Tongue (tissue), 1 donor: ENCODE measurements at regions not wholly inside any gene's neighbourhood (a gene's known extent, or its start where the extent isn't known, plus 50 kb on each side); places are given as distances from the start of the nearest gene placed in this dataset.
"Not testable (repeated sequence)": the region's sequence is repeated elsewhere in the genome, so short reads cannot be mapped to it uniquely, and the experiment has no call there.

Source experiments
- DNase-seq: peaks from one replicate; pipeline ENCODE4 v3.0.0-alpha.2; 2015

DNA sequence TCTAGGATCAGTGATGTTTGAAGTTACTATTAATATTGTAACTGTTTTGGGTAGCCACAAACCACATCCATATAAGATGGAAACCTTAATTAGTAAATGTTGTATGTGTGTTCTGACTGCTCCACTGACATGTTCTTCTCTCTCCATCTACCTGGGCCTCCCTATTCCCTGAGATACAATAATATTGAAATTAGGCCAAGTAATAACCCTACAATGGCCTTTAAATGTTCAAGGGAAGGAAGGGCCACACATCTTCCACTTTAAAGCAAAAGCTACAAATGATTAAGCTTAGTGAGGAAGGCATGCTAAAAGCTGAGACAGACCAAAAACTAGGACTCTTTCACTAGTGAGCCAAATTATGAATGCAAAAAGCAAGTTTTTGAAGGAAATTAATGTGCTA, 176.4 kb upstream of the ANK3 start:
- DNase-seq: no peak

DNA sequence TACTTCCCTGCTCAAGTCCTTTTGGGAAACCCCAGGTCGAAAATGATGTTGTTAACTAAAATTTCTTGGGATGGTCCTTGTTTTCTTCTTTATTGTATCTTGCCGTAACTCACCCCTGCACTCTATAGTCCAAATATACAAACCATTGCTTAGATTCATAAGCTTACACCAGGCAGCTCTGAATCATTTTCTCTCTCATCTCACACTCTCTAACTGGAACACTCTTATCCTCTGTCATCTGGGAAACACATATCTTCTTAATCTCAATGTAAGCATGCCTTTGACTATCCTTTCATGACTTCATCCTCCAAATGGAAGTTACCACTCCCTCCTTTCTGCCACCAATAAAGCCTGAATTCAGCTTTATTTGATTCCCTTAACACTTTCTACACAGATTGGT, 175.8 kb upstream of the ANK3 start:
- no peak for DNase-seq

DNA sequence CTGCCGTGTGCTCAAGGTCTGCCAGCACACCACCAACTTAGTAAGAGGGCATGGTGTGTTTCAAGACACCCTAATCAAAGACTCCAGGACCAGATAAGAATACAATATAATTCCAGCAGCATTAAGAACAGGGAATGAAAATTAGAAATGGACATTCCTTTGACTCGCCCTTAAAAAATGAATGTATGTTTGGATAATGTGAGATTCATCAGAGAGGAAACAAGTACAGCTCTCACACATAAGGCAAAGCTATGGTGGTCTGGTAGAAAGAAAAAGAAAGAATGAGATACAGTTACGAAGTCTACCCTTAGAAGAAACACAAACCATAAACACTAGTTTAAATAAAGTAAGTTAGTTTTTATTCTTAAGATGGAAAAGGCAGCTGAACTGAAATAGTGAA, 174.8 kb upstream of the ANK3 start:
- DNase-seq: no peak

DNA sequence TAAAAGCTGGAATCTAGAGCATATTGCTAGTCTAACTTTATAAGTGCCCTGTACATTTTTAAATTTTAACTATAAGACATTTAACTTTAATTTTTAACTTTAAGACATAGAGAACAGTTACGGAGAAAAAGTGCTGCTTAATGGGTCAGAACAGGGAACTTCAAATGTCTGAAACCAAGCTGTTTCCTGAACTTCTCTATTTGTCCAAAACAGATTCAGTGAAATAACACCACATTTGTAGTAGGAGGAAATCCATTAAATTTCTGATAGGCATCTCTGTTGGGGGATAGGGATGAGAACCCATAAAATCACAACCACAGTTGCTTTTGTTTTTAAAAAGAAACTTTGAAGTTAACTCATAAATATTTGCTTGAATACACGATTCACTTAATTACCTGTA, 170.8 kb upstream of the ANK3 start:
- no peak for DNase-seq

DNA sequence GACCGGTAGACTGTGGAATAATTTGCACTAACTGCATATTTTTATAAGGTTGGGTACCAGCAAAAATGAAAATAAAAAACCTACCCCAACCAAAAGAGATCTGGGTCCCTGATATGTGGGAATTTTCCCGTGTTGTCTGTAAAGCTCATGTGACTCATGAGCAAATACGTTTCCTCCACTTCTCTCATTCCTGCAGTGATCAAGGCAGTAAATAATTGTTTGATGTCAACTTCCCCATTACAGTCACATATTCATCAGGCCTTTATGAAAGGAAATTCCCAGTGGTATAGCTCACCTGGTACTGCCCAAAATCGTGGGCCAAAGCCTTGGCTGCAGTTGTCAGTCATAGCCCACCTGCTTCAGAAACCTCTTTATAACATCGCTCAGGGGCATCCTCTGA, 166.0 kb upstream of the ANK3 start:
- no peak for DNase-seq

DNA sequence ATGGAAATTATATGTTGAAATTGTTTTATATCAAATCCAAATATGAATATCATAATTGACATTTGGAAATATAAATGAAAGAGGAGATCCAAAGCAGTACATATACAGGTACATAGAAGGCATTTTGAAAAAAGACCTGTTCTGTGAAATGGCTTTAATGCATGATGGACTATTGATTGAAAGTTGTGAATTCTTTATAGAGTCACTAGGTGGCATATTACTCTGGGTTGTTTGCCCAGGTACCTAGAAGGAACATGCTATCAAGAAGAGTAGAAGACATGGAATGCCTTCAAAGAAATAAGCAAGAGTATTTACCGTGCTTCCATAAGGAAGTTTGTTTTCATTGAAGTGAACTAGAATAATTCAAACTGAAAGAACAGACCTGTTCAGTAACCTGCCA, 160.0 kb upstream of the ANK3 start:
- DNase-seq: no peak

DNA sequence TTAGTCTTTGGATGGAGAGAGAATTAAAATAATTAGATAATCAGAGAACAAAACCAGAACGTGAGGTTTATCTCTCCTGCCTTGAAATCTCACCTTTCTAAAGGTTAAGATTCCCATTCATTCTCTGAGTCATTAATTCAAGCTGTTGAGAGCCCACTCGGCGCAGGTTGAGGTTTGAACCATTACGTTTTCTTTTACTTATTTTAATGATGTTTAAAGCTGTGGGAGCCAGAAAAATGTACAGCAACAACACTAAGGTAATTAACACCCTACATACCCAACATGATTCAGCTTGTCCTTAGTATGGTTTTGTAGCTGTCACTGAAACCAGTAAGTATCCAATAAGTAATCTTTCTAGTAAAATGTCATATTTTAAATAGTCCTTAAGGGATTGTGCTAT, 153.0 kb upstream of the ANK3 start:
- no peak for DNase-seq

DNA sequence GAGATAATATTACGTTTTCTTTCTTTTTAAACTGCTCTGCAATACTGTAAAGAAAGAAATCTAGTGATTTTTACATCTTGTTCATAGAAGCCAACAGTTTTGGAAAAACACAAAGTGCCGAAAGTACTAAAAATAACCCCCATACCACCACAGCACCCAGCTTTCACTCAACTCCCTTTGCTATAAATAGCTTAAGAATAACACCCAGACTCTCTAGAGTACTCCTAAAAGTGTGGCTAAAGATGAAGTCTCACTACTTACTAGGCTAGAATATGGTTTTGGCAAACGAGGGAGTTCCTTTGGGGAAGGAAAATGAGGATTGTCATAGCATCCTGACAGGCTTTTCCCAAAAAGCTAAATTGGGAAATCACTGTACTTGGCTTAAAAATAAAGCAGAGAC, 151.8 kb upstream of the ANK3 start:
- DNase-seq: peak; percentile 17

DNA sequence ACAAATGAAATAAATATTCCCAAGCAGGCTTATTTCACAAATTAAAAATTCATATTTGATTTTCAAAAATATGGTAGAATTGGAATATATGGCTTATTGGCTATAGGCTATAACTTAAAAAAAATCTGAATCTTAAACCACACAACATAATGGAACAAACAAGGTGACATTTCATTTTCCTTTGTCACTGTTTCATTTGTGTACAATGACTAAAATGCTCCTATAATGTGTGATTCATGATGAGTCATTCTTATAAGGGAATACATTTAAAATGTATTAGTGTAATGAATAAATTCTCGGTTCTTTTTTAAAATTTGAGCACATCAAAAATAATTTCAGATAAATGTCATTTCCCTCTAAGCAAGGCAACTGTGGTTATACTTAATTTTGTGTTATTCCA, 148.0 kb upstream of the ANK3 start:
- no peak for DNase-seq

DNA sequence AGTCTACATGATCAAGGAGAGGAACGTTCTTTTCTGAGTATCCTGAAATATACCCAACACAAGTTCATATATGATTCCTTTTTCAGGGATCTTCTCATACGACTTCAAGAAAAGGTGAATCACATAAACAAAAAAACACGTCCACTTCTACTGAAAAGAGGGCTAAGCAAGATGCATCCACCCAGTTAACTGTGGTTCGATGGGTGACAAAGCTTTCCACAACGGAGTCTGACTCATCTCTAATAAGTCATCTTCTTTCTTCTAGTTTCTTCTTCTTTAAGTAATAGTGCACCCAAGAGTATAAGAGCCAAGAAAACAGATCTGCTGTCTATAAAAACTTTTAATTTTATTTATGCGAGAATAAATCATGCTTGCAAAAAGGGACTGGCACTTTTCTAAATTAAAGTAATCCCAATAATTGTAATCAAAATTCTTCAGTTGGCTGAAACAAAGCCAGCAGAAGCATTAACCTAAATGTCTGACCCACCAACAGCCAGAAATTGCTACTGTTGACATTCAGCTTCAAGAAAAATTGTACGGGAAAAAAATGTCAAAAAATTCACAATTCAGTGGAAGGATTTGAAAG, 146.9 kb upstream of the ANK3 start:
- no peak for DNase-seq

DNA sequence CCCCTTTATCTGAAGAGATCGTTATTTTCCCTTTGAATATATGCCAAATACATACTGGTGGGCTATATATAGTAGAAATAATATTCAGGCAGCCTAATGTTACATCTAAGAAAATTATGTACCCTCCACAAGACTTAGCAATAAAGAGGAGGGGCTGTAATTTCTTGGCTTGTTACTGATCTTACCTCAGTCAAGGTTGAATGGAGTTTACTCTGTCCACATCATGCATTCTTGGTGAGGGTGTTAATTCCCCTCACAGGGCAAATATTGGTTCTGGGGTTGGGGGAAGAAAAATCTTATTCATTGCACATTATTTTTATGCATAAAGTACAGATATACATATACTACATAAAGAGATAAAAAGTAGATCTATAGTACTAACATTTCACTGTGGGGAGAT, 145.8 kb upstream of the ANK3 start:
- DNase-seq: no peak

DNA sequence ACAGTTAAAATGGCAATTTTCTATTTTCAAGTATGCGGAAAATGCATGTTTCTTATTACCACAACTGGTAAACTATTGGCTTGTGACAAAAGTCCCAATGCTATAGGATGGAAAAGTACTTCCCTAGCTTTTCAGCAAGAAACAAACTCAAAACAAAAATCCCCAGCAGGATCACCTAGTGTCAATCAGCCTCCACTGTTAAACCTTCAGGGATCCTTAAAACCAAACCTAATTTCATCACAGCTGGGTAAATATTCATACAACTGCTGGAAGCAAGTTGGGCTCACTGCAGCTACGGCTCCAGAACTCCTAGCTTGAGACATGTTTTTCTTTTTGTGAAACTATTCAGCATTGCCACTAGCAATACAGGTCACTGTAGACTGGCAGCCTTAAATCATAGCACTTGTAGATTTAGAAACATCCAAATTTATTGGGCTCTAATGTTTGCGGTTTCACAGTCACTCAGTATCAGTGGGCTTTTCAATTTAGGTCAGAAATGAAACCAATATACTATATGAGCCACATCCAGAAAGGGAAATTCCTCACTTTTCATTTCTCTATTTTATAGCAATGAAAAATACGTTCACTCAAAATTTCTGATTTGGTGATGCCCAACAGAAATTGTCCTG, 145.2 kb upstream of the ANK3 start:
- peak; percentile 2 for DNase-seq

DNA sequence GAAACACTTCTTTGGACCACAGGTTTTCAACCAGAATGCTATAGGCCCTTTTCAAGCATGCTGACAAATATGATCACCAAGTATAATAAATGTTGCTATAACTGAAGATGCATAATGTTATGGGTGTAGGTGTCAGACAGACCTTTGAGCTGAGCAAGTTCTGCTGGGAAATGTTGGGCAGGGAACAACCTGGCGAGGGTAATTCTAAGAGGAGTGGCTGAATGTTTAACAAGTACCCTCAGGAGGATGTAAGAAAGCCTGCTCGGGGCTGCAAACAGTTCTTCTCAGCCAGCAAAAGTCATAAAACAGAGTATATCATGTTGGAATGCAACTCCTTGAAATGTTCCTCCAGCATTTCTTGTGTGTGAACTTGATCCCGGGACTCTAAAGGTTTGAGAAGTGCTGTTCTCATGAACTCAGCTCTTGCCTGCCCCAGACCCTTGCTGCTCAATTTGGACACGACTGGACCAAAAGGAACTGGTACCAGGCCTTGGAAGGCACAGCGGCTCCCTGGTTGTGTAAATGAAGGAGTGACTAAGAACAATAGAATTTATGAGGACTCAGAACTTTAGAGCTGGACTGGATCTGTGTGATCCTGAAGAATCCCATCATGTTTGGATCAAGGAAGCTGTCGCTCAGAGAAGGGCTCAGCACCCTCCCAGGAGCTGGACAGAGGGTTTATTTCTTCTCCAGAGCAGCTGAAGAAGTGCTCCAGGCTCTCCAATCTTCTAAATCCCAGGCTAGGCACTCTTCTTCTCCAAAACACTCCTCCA, 143.2 kb upstream of the ANK3 start:
- DNase-seq: no peak

DNA sequence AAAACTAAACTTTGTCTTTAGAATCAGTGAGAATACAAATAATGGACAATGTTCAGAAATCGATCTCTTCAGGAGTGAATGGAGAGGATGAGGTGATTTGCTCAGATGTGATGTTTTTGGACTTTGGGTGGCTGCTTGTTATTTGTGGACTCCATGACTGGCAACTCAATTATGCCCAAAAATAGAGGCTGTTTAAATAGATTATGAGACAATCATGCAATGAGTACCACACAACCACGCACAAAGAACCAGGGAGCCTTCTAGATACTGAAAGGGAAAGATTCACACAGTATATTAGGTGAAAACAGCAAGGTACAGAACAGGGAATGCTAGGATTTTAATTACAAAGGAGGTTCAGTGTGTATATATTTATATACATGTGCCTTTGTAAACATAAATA, 141.3 kb upstream of the ANK3 start:
- DNase-seq: no peak

DNA sequence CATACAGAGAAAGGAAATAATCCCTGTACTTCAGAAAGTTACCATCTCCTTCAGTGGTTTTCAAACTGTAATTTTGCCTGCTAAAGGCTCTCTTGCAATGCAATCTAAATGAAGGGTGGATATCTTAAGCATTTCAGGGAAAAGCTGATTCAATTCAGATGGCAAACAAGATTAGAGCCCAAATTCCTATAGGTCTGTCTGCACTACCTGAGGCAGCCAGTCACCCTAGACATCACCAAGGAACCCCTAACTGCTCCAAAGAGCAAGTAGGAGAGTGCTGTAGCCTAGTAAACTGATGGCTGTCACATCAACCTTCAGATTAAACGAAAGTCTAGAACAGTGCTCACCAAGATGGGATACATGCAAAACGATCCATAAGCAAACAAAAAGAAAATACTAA, 138.0 kb upstream of the ANK3 start:
- DNase-seq: no peak

DNA sequence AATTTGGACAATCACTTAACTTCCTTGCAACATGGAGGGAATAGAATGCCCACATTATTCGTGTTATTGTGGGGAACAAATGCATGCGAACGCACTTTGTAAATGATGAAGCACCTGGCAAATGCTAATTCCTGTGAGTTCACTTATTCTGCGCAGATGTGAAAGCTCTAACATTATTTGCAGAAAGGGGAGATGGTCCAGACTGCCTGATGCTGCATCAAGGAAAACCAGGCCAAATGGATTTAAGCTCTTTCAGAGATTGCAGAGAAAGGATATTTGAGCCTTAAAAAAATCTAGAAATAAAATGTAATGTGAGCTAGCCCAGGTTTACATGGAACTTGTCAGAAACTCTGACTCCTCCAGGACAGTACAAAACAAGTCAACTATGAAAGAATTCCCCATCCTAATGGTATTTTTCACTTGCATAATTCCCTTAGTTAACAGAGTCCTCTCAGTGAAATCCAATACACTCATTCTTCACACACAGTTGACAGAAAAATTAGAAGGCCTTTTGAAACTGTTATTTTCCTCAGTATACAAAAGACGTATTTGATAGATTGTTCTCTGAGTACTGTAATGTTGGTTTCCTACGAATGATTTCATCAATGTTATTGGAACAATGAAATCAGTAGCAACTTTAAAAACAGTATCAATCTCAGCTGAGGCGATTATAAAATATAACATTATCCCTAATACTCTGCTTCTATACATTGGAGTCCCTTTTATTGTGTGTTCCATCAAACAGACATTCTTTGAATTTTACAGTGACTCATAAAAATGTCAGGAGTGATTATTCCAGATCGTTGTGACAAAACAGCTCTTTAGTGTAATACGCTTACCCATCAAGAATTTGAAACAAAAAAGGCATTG, 136.3 kb upstream of the ANK3 start:
- DNase-seq: peak; percentile 25

DNA sequence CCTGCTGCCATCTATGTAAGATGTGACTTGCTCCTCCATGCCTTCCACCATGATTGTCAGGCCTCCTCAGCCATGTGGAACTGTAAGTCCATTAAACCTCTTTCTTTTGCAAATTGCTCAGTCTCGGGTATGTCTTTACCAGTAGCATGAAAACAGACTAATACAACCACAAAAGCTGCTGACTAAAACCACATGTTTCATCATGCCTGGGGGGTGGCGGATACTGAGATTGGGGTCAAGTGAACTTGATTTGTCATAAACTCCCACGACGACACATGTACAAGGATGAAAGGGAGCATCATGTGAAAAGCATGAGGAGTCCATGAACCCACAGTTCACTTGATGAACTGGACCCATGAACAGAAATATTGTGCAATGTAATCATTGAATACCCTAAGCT, 134.9 kb upstream of the ANK3 start:
- no peak for DNase-seq

DNA sequence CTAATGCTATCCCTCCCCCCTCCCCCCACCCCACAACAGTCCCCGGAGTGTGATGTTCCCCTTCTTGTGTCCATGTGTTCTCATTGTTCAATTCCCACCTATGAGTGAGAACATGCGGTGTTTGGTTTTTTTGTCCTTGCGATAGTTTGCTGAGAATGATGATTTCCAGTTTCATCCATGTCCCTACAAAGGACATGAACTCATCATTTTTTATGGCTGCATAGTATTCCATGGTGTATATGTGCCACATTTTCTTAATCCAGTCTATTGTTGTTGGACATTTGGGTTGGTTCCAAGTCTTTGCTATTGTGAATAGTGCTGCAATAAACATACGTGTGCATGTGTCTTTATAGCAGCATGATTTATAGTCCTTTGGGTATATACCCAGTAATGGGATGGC, 133.7 kb upstream of the ANK3 start:
- not testable (repeated sequence) for DNase-seq

DNA sequence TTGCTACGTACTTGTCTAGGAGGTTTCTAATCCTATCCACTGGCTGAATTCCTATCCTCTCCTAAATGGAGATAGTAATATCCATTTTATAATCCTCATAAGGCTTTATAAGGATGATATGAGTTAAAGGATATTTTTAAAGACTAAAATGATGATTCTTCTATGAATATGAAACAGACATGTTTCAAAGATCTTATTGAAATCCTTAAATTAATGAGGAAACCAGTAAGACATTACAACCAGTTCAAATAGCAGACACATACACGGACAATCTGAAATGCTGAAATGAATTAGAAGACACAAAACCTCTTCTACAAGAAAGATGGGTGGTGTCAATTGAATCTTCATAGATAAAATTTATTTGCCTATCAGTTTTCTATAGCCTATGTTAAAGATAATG, 132.9 kb upstream of the ANK3 start:
- no peak for DNase-seq

DNA sequence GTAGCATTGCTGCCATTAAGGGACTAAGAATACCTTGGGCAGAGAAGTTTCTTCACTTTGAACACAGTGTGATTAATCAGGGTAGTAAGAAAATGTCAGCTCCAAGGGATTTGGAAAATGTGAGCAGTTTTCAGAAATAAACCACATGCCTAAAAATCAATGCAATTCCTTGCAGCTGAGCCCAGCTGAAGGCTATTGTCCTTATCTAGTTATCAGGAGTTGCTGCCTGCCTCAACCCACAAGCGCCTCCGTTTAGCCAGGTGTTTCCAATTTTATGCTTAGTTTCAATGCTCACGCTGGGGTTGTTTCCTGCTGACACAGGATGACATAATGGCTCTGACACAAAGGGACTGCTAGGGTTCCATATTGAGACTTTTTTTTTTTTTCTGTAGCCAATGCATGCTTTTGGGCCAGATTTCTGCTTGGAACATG, 132.3 kb upstream of the ANK3 start:
- DNase-seq: peak; percentile 56

DNA sequence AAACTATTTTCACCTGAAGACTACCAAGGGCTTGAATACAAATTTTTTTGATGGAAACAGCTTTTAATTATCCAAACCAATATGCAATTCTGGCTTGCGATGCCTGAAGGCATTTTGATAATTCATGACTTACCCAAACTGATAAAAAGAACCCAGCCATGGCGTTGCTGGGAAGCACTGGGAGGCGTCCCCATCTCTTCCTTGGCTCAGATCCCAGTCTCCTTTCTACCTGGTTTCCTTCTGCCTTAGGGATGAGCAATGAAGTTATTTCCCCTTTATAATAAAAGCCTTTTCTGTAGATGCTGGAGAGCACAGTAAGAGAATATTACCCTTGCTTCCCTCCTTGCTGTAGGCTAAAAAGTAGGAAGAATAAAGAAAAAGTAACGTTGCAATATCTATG, 129.1 kb upstream of the ANK3 start:
- no peak for DNase-seq

DNA sequence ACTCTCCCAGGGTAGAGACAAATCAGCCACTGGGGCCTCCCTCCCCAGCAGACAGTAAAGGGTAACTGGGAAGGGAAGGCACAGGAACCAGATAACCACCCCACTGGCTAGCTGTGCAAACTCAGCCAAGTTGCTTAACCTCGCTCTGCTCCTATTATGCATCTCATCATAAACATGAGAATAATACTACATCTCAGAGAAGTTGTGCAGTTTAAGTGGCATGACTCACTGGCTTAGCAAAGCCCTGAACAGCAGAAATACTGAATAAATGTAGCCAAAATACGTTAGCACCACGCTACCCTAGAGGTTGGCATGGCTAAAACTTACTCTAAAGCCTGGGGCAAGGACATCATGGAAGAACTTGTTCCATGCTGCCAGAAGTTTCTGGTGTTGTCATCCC, 128.1 kb upstream of the ANK3 start:
- no peak for DNase-seq

DNA sequence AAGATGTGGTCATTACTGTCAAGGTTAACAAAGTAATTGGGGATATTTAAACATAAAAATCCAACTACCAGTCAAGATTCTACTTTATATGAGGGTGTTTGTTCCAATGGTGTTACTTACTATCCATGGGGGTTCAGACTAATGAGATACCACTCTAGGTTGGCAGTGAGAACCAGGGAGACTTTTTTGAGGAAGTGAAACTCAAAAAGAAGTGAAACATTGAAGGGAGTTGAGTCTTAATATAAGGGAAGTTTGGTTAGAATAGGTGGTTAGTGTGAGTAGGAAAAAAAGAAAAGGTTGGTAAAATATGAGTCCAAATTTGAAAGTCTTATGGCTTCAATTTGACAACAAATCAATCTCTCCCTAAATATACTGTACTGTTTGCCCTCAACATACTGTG, 123.6 kb upstream of the ANK3 start:
- DNase-seq: no peak
